ENCODE measurements at regions not wholly inside any gene's neighbourhood (a gene's known extent, or its start where the extent isn't known, plus 50 kb on each side); places are given as distances from the start of the nearest gene placed in this dataset.

DNA sequence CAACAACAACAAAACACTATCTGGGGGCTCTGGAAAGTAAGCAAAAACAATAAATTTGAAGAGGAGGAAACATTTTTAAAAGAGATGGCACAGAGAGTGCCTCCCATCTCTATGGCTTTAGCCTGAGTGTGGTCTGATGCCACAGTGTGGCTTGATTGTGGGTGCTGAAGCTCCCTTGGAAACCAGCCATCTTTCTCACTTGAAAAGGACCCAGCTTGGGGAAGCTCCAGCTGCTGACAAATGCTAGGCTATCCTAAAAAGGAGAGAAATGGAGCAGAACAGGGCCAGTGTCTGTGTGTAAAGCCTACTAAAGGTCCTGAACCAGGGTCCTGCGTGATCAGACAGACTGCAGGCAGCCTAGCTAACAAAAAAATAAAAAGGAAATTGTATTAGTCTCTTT lies 642.0 kb upstream of the PTBP2 start:
- no peak for TF ChIP-seq CTCF (IDR thresholded peaks at IDR 0.05; ENCODE audit: insufficient read depth, low read length)
- TF ChIP-seq, protein P1, sequence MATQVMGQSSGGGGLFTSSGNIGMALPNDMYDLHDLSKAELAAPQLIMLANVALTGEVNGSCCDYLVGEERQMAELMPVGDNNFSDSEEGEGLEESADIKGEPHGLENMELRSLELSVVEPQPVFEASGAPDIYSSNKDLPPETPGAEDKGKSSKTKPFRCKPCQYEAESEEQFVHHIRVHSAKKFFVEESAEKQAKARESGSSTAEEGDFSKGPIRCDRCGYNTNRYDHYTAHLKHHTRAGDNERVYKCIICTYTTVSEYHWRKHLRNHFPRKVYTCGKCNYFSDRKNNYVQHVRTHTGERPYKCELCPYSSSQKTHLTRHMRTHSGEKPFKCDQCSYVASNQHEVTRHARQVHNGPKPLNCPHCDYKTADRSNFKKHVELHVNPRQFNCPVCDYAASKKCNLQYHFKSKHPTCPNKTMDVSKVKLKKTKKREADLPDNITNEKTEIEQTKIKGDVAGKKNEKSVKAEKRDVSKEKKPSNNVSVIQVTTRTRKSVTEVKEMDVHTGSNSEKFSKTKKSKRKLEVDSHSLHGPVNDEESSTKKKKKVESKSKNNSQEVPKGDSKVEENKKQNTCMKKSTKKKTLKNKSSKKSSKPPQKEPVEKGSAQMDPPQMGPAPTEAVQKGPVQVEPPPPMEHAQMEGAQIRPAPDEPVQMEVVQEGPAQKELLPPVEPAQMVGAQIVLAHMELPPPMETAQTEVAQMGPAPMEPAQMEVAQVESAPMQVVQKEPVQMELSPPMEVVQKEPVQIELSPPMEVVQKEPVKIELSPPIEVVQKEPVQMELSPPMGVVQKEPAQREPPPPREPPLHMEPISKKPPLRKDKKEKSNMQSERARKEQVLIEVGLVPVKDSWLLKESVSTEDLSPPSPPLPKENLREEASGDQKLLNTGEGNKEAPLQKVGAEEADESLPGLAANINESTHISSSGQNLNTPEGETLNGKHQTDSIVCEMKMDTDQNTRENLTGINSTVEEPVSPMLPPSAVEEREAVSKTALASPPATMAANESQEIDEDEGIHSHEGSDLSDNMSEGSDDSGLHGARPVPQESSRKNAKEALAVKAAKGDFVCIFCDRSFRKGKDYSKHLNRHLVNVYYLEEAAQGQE (IDR thresholded peaks at IDR 0.05; ENCODE audit: insufficient replicate concordance, low read depth): no peak
- TF ChIP-seq POLR2AphosphoS5 (IDR thresholded peaks at IDR 0.05; ENCODE audit: low read depth): no peak
